Activated CD4-positive, CD25-positive, alpha-beta regulatory T cell (primary cell): ENCODE measurements at regions not wholly inside any gene's neighbourhood (a gene's known extent, or its start where the extent isn't known, plus 50 kb on each side); places are given as distances from the start of the nearest gene placed in this dataset.

Experiments used
- DNase-seq, 4 experiments: peaks; one replicate each; lab custom pipeline; 2025; lab: John Stamatoyannopoulos, UW

DNA sequence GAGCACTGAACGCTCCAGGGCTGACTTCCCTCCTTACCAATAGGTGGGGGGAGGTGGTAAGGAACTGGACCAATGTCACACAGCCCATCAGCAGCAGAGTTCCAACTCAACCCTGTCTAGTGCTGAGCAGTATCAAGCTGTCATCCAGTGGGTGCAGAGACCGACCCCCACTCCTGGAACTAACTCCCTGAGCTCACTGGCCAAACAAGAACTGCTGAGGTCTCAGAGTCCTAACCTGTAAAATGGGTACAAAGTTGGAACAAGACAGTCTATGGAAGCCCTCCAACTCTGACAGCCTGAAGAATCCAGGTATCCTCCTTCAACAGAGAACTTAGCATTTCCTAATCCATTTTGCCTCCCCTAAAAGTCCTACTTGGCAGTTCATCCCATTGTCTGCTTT is 91.1 kb upstream of the CLMN start:
- DNase-seq = no peak

GRCh38 chr14:95409477-95410272 is 90.0 kb upstream of the CLMN start:
- DNase-seq = no peak

DNA sequence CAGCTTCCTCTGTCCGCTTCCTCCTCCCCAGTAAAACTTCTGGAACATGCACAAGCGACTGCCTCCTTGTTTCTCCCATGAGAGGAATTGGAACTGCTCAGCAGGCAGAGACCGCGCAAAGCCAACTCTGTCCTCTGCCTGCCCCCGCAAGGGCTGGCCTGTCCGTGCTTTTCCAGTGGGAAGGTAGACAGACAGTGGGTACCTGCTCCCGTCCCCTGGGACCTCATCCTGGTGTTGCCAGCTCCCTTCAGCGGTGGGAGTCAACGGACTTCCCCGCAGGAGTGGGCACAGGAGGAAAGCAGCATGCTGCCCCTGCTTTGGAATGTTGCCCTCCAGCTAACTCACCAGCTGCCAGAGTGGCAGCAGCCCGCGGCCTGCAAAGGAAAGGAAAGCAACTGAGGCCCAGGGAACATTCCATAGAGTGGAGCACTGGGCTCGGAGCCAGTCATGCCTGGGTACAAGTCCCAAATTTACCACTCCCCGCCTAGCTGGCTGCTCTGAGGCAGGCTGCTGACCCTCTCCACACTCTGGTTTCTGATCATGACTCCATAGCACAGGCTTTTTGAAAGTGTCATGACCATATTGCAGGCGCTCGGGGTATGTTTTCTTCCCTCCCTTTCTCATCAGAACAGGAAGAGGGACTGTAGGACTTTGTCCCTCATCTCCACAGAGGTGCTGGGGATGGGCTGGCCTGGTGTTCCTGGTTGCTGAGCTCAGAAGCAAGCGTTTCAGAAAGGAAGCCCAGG is 89.2 kb upstream of the CLMN start:
- no peak for DNase-seq

- no peak for DNase-seq
Observed at GRCh38 chr14:95407354-95407753, 87.6 kb upstream of the CLMN start.

GRCh38 chr14:95406756-95407277 is 87.1 kb upstream of the CLMN start:
- no peak for DNase-seq

GRCh38 chr14:95404583-95404982 is 84.9 kb upstream of the CLMN start:
- no peak for DNase-seq

- DNase-seq = no peak
Observed at GRCh38 chr14:95402578-95402977, 82.9 kb upstream of the CLMN start.

DNA sequence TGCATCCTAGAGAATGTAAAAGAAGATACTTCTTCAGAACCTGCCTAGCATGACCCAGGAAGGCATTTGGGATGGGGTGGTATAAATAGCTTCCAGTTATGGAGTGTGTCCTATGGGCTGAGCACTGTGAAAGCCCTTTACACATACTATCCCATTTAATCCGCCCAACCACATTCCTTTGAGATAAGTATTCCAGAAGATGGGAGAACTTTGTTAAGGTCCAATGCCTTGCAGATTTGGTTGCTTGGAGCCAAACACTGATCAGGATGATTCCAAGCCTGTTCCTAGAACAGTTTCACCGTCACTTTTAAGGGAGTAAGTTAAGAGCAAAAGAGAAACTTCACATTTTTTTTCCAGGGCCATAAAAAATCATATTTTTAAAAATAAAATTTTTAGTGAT is 82.5 kb upstream of the CLMN start:
- no peak for DNase-seq

DNA sequence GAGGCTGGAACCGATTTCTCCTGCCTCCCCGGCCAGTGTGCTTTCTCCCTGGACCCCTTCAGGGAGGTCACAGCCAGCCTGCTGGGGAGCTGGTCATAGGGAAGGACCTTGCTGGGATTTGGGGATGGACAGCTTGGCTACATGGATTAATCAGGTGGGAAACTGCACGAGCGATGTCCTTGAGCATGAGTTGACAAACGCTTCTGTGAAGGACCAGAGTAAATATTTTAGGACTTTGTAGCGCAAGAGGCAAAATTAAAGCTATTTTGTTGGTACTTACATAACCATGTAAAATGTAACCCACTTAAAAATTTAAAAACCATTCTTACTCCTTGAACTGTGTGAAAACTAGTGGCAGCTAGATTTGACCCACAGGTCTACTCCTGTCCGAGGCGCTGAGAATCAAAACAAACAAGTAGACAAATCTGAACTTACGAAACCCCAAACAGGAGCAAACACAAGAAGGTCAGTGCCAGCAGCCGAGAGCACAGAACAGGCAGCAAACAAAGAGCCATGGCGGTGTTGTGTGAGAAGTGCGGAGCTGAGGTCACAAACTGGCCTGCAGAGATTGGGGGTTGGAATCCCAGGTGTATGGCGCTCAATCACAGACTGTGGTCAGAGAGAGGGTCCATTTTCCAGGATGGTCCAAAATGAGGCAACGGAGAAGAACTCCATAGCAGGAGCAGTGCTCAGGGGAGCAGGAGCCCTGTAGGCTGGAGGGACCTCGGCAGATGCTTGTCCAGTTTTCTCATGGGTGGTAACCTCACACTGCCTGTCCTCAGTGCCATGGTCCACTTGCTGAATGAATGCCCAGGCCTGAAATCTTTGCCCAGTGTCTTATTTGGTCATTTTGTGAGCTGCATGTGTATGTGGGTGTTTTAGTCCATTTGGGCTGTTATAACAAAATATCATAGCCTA is 79.2 kb upstream of the CLMN start:
- no peak for DNase-seq

GRCh38 chr14:95397325-95397724 is 77.6 kb upstream of the CLMN start:
- no peak for DNase-seq

GRCh38 chr14:95396221-95396620 is 76.5 kb upstream of the CLMN start:
- no peak for DNase-seq

DNA sequence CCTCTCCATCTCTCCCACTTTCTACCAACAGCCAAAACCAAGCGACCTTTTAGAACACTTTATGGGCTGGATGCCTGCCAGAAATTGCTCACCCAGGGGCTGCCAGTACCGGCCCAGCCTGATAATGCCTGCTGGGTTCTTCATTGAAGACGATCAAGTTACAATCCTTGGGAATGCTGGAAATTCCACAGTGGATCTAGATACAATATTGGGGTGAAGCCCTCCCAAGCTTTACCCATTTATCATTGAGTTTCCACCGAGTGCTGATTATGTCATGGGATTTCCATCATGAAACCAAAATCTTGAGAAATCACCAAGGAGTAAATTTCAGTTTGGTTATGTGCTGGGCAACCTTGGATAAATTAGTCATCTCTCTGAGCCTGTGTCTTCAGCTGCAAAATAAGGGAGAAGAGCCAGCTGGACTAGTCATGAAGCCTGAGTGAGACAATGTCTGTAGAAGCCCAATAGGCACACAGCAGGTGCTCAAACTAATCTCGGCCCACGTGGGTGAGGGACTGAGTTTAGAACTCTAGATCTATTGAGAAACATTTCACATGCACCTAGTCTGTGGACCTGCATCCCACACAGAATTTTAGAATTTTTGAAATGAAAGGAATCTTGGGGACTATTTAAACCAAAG is 75.5 kb upstream of the CLMN start:
- DNase-seq = no peak

DNA sequence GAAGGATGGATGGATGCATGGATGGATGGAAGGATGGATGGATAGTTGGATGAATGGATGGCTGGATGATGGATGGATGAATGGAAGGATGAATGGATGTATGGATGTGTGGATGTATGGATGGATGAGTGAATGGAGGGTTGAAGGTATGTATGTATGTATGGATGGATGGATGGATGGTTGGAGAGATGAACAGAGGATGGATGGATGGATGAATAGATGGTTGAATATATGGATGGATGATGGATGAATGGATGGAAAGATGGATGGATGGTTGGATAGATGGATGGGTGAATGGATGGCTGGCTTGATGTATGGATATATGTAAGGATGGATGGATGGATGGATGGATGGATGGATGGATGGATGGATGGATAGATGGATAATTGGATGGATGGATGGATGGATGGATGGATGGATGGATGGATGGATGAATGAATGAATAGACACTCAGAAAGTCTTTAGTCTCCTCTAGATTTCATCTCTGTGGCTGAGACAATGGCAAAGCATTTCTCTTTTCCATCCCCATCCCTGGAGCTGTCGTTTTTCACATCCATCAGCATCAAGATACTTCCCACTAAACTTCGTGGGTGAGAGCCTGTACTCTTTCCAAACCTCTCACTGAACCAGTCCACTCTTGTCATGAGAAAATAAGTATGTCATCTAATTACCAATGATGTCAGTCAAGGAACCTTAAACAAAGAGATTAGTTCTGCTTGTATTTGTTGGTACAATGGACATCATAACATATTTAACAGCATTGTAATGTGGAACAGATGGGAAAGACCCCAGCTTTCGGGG is 74.8 kb upstream of the CLMN start:
- no peak for DNase-seq

GRCh38 chr14:95392841-95393240 is 73.1 kb upstream of the CLMN start:
- DNase-seq = no peak

- no peak for DNase-seq
Observed at GRCh38 chr14:95391331-95391730, 71.6 kb upstream of the CLMN start.

GRCh38 chr14:95389471-95390011 is 69.8 kb upstream of the CLMN start:
- DNase-seq = no peak

DNA sequence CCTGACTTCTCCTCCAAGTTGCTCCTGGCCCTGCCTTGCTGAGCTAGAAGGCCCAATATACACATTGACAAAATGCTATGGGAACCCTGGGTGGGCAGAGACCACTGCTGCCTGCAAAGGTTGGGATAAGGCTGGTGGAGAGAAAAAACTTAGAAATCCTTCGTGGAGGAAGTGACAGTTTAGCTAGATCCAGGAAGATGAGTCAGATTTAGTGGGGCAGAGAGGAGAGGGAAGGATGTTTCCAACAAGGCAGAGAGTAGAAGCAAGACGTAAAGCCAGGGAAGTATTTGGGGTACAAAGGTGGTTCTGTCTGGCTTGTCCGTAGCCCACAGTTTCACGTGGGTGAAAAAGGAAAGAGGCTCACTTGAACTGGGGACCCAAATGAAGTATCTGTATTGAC is 69.0 kb upstream of the CLMN start:
- no peak for DNase-seq

GRCh38 chr14:95387826-95388445 is 68.2 kb upstream of the CLMN start:
- no peak for DNase-seq

DNA sequence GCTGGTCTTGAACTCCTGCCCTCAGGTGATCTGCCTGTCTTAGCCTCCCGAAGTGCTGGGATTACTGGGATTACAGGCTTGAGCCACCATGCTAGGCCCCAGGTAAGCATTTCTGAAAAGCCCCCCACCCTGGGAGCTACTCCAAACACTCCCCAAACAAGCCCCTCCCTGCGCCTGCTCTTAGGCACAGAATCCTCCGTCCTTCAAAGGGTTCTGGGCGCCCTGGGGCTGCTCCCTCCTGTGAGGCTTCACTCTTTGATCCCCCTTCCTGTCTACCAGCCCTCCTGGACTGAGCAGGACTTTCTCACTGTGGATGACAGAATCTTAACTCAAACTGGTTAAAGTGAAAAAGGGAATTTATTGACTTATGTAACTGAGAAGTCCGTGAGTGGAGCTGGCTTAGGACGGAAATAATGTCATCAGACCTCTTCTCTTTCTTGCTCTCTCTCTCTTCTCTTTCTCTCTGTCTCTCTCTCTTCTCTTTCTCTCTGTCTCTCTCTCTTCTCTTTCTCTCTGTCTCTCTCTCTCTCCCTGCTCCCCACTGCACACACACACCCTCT is 66.9 kb upstream of the CLMN start:
- DNase-seq = no peak

DNA sequence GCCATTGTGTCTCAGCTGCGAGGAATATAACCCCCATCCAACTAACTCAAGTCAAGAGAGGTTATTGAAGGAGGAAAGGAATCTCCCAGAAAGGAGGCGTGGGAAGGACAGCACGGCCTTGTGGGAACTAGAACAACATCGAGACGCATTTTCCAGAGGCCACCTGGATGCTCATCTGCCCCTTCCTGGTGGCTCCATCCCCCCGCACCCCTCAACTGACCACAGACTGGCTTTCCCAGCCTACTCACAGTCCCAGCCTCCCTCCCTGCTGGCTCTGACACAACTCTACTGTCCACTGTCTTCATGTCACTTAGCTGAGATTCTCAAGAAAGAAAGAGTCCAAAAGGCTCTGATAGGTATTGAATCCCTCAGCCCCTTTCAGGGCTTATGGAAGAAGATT is 66.0 kb upstream of the CLMN start:
- no peak for DNase-seq
